ENCODE measurements at regions not wholly inside any gene's neighbourhood (a gene's known extent, or its start where the extent isn't known, plus 50 kb on each side); places are given as distances from the start of the nearest gene placed in this dataset.

DNA sequence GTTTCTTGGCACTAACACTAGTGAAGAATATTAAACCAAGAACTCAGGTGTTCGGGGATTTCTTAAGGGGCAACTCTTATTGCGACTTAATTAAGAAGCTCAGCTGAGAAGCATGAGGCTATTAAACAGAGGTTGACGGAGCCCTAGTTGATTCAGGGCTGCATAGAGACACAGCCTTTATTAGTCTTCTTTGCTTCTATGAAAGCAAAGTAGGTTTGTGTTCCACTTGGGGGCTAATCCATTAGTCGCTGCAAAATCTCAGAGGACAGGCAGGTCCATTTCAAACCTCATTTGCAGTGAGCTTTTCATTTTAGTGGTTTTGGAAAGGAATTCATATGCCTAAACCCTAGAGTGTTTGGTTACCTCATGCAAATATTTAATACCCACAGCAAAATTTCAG, 506.6 kb upstream of the SULF2 start:
- H3K9me3 ChIP-seq, result no peaks in the 10 kb centered on the region
- H3K36me3 ChIP-seq, result no peaks in the 10 kb centered on the region
- H3K4me1 ChIP-seq, result peaks cover 6 to 18% of the 10 kb centered on the region in 2 donors
- TF ChIP-seq, protein P1, sequence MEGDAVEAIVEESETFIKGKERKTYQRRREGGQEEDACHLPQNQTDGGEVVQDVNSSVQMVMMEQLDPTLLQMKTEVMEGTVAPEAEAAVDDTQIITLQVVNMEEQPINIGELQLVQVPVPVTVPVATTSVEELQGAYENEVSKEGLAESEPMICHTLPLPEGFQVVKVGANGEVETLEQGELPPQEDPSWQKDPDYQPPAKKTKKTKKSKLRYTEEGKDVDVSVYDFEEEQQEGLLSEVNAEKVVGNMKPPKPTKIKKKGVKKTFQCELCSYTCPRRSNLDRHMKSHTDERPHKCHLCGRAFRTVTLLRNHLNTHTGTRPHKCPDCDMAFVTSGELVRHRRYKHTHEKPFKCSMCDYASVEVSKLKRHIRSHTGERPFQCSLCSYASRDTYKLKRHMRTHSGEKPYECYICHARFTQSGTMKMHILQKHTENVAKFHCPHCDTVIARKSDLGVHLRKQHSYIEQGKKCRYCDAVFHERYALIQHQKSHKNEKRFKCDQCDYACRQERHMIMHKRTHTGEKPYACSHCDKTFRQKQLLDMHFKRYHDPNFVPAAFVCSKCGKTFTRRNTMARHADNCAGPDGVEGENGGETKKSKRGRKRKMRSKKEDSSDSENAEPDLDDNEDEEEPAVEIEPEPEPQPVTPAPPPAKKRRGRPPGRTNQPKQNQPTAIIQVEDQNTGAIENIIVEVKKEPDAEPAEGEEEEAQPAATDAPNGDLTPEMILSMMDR (IDR thresholded peaks at IDR 0.05), result no peak
- intact Hi-C loops (cut with DNase I), result no loop called here
- H3K27me3 ChIP-seq, result no peaks in the 10 kb centered on the region
- H3K27ac ChIP-seq, result no peak overlapping the region
- no peak overlapping the region for H3K4me3 ChIP-seq
- ATAC-seq (no peak), DNase-seq (no peak)

DNA sequence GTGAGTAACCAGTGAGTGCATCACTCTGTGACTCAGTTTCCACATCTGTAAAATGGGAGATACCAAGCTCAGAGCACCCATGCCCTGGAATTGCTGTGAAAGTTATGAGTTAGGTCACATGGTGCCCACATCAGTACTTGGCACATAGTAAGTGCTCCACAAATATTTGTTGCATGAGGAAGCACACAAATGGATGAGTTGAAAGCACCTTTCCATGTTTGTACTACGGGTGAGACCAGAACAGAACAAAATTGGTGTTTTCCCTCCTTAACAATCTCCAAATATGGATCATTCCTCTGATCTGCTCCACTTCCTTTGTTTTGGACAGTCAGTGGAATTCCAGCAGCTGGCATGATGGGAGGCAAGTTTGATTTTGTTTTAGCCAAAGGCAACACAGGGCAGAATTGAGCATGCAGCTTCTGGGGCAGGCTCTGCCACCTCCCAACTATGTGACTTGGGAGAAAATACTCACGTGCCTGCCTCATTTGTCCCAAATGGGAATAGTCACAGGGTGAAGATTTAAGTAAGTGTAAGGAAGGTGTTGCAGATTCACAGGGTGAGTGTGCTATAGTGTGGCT, 503.7 kb upstream of the SULF2 start:
- H3K27ac ChIP-seq, result no peak overlapping the region
- H3K4me3 ChIP-seq, result no peak overlapping the region
- intact Hi-C loops (cut with DNase I), result no loop called here
- DNase-seq, result no peak
- no peaks in the 10 kb centered on the region for H3K9me3 ChIP-seq
- peak; percentile 58 for ATAC-seq
- H3K27me3 ChIP-seq, result no peaks in the 10 kb centered on the region
- TF ChIP-seq, protein P1 (IDR thresholded peaks at IDR 0.05), result no peak
- no peaks in the 10 kb centered on the region for H3K36me3 ChIP-seq
- H3K4me1 ChIP-seq, result peaks cover 6 to 16% of the 10 kb centered on the region in 2 donors

DNA sequence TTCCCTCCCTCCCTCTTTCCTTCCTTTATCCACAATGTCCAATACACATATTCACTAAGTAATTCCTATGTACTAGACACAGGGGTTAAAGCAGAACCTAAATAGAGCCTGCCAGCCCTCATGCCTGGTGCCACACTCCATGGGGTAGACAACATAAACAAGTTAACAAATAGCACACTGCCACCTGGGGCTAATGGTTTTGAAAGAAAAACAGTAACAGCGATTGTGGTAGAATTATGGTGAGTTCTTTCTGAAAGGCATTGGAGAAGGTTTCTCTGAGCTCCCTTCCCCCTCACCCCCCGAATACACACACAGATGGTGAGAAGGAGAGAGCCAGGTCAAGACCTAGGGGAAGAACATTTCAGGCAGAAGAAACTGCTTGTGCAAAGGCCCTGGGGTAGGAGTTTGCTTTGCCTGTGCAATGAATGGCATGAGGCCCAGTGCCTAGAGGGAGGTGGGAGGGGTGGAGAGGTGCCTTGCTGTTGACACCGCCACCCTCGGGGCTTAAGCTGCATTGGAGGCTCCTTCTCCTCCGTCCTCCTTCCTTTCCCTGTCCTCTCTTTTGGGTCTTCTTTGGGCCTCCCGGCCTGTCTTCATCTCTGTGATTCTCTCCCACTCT, 502.4 kb upstream of the SULF2 start:
- intact Hi-C loops (cut with DNase I), result no loop called here
- H3K27ac ChIP-seq, result no peak overlapping the region

DNA sequence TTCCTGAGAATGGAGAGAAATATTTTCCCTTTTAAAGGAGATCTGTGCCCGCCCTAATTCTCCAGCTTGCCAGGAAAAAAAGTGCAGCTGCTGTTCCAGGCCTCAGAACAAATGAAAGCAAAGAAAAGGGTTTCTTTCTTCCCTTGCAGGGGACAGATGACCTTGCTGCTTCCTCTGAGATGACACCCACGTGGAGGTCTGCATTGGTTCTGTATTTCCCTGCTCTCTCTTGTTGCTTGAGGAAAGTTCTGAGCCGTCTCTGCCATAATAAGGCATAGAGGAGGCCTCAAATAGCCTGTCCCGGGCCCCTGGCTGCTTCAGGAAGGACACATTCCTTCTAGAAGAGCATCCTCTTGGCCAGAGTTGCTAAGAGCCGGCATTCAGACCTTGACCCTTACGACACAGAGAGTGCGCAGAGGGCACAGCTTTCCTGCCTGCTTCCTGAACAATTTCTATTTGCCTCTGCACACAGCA, 501.8 kb upstream of the SULF2 start:
- no peaks in the 10 kb centered on the region for H3K36me3 ChIP-seq
- TF ChIP-seq, protein P1 (IDR thresholded peaks at IDR 0.05), result no peak
- no peaks in the 10 kb centered on the region for H3K9me3 ChIP-seq
- H3K4me3 ChIP-seq, result no peak overlapping the region
- intact Hi-C loops (cut with DNase I), result no loop called here
- peaks cover 6 to 17% of the 10 kb centered on the region in 2 donors for H3K4me1 ChIP-seq
- DNase-seq, result peak in 1 of 4 donors; percentile 27
- H3K27ac ChIP-seq, result peak overlapping the region; percentile 7 to 39
- H3K27me3 ChIP-seq, result no peaks in the 10 kb centered on the region
- ATAC-seq, result no peak

More for the DNA sequence above, 502.4 kb upstream of the SULF2 start:
- TF ChIP-seq, protein P1 (IDR thresholded peaks at IDR 0.05), result no peak
- no peak for DNase-seq
- Histone ChIP-seq H3K27me3 (no peaks in the 10 kb centered on the region), H3K4me3 (no peak overlapping the region), H3K36me3 (no peaks in the 10 kb centered on the region), H3K9me3 (no peaks in the 10 kb centered on the region), H3K4me1 (peaks cover 6 to 17% of the 10 kb centered on the region in 2 donors)
- ATAC-seq, result no peak

DNA sequence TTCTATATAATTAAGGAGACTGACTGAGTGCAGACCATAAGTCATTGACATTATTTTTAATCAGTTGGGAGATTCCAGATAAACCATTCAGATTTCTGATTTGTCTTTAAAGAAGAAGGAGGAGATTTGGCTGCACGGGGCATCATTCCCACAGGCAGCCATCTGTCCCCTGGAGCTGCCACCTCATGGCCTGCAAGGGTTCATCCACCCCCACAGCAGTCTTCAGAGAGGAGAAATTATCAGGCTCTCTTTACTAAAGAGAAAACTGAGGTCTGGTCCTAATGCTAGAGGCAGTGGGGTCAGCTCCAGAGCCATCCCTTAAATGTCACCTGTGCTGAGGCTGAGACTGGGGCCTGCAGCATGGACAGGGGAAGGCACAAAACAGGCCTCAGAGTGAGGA, 501.3 kb upstream of the SULF2 start:
- Histone ChIP-seq H3K9me3 (no peaks in the 10 kb centered on the region), H3K27ac (peak overlapping the region; percentile 7 to 39), H3K4me3 (no peak overlapping the region), H3K36me3 (no peaks in the 10 kb centered on the region), H3K4me1 (peaks cover 6 to 17% of the 10 kb centered on the region in 2 donors), H3K27me3 (no peaks in the 10 kb centered on the region)
- no peak for ATAC-seq
- TF ChIP-seq, protein P1 (IDR thresholded peaks at IDR 0.05), result no peak
- DNase-seq, result no peak
- intact Hi-C loops (cut with DNase I), result no loop called here
